ENCODE measurements at regions not wholly inside any gene's neighbourhood (a gene's known extent, or its start where the extent isn't known, plus 50 kb on each side); places are given as distances from the start of the nearest gene placed in this dataset.

DNA sequence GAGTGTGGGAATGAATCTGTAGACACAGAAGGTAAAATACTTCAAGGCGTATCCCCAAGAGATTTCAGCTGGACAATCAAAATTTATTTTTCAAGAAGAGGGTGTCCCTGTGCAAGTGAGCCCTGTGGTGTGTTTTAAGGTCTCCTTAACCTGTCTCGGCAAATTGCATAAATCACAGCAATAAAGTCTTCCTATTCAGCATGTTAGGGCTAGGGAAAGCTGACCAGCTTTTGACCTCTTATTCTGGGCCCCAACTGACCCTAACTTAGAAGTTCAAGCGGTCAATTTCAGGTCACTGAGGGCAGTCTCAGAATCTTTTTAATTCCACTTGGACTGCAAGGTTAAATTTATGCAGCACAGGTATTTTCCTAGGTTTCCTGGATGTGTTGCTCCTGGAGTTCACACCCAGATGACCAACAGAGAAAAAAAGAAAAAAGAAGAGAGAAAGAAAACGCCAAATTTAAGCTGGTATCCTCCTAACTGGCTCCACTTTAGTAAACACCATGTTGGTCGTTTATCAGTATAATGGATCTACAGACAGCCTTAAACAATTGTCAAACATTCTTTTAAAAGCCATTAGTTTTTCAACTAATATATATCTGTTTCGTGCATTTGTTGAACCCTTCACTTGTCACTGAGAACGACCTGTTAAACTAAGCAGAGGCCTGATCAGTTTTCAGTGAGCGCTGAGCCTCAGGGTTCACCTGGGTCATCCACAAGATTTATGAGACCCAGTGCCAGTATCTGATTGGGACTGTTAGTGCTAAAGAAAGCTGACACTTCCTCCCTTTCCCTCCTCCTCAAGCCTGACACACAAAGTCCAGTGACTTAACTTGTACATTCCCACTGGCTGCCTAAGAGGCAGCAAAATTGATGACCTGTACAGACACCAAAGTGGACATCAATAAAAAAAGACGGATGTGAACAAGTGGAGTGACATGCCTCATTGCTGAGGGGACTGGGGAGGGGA lies 546.1 kb downstream of the NR2F1-AS1 start:
- no peak for TF ChIP-seq EGR1 (IDR thresholded peaks at IDR 0.05)
- TF ChIP-seq, protein P1, sequence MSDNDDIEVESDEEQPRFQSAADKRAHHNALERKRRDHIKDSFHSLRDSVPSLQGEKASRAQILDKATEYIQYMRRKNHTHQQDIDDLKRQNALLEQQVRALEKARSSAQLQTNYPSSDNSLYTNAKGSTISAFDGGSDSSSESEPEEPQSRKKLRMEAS (IDR thresholded peaks at IDR 0.05), result no peak
- TF ChIP-seq, protein P2, sequence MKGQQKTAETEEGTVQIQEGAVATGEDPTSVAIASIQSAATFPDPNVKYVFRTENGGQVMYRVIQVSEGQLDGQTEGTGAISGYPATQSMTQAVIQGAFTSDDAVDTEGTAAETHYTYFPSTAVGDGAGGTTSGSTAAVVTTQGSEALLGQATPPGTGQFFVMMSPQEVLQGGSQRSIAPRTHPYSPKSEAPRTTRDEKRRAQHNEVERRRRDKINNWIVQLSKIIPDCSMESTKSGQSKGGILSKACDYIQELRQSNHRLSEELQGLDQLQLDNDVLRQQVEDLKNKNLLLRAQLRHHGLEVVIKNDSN (IDR thresholded peaks at IDR 0.05), result no peak
- no peak for TF ChIP-seq FOXM1 (IDR thresholded peaks at IDR 0.05; ENCODE audit: borderline replicate concordance, low read depth)
- no peak for TF ChIP-seq EP300 (IDR thresholded peaks at IDR 0.05; ENCODE audit: borderline replicate concordance)
- TF ChIP-seq RAD21 (IDR thresholded peaks at IDR 0.05; ENCODE audit: low read depth), result no peak
- no peak for TF ChIP-seq YY1 (IDR thresholded peaks at IDR 0.05; ENCODE audit: low read depth)

DNA sequence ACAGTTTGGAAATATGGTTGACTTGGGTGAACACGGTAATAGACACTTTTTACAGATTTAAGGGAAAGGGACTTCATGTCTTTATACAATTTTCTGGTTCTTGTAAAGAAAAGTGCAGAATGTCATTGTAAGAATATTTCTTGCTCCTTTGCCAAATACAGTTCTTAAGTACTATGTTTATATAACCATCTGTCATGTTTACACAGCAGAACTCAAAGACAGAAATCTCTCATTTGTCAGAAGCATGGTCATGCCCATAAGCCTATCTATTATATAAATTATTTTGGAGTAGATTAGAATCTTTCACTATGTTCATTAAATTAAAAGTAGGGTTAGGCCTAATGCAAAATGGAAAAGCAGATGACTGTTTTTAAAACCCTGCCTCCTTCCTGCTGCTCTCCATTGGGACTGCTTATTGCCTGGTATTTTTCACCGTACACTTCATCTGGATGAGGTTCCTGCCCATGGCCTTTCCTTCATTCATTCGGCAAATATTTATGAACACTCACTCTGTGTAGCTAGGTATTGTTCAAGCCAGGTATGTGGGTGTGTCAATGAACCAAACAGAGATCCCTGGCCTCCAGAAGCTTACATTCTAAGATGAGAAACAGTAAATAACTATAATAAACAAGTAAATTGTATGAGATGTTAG lies 558.1 kb downstream of the NR2F1-AS1 start:
- TF ChIP-seq RAD21 (IDR thresholded peaks at IDR 0.05; ENCODE audit: low read depth) (no peak), TCF12 (IDR thresholded peaks at IDR 0.05; ENCODE audit: low read depth) (no peak), FOXM1 (IDR thresholded peaks at IDR 0.05; ENCODE audit: borderline replicate concordance, low read depth) (no peak), NFIC (IDR thresholded peaks at IDR 0.05) (no peak), EGR1 (IDR thresholded peaks at IDR 0.05) (no peak), ZBTB7A (IDR thresholded peaks at IDR 0.05; ENCODE audit: low read depth) (no peak), TEAD4 (IDR thresholded peaks at IDR 0.05) (no peak), CREB1 (IDR thresholded peaks at IDR 0.05; ENCODE audit: low read depth) (no peak), EP300 (IDR thresholded peaks at IDR 0.05; ENCODE audit: borderline replicate concordance) (no peak)
- TF ChIP-seq, protein P3, sequence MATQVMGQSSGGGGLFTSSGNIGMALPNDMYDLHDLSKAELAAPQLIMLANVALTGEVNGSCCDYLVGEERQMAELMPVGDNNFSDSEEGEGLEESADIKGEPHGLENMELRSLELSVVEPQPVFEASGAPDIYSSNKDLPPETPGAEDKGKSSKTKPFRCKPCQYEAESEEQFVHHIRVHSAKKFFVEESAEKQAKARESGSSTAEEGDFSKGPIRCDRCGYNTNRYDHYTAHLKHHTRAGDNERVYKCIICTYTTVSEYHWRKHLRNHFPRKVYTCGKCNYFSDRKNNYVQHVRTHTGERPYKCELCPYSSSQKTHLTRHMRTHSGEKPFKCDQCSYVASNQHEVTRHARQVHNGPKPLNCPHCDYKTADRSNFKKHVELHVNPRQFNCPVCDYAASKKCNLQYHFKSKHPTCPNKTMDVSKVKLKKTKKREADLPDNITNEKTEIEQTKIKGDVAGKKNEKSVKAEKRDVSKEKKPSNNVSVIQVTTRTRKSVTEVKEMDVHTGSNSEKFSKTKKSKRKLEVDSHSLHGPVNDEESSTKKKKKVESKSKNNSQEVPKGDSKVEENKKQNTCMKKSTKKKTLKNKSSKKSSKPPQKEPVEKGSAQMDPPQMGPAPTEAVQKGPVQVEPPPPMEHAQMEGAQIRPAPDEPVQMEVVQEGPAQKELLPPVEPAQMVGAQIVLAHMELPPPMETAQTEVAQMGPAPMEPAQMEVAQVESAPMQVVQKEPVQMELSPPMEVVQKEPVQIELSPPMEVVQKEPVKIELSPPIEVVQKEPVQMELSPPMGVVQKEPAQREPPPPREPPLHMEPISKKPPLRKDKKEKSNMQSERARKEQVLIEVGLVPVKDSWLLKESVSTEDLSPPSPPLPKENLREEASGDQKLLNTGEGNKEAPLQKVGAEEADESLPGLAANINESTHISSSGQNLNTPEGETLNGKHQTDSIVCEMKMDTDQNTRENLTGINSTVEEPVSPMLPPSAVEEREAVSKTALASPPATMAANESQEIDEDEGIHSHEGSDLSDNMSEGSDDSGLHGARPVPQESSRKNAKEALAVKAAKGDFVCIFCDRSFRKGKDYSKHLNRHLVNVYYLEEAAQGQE (IDR thresholded peaks at IDR 0.05; ENCODE audit: low read depth), result no peak

DNA sequence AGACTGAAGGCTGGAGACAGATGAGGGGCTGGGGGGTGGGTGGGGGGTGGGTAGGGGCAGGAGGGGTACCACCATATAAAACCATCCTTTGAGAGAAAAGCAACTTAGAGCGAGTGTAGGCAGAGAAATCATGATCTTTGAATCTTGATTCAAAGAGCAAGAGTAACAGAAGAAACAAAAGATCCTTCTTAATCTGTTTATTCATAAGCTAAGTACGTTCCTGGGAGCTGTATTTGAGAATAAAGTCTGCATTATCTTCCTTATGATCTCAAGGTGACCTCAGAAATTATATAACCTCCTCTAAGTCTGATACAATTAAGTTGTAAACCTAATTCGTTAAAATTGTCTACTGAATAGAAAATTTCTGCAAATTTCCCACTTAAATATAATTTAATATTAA lies 558.8 kb downstream of the NR2F1-AS1 start:
- TF ChIP-seq, protein P1 (IDR thresholded peaks at IDR 0.05), result no peak
- TF ChIP-seq CEBPB (IDR thresholded peaks at IDR 0.05) (no peak), RAD21 (IDR thresholded peaks at IDR 0.05; ENCODE audit: low read depth) (no peak), EGR1 (IDR thresholded peaks at IDR 0.05) (no peak), ZBTB7A (IDR thresholded peaks at IDR 0.05; ENCODE audit: low read depth) (no peak), NFIC (IDR thresholded peaks at IDR 0.05) (no peak), TCF12 (IDR thresholded peaks at IDR 0.05; ENCODE audit: low read depth) (no peak), TAF1 (IDR thresholded peaks at IDR 0.05; ENCODE audit: low read depth) (no peak), TEAD4 (IDR thresholded peaks at IDR 0.05) (no peak), FOXM1 (IDR thresholded peaks at IDR 0.05; ENCODE audit: borderline replicate concordance, low read depth) (no peak)
- TF ChIP-seq, protein P3 (IDR thresholded peaks at IDR 0.05; ENCODE audit: low read depth), result no peak
- TF ChIP-seq, protein P2 (IDR thresholded peaks at IDR 0.05), result no peak

DNA sequence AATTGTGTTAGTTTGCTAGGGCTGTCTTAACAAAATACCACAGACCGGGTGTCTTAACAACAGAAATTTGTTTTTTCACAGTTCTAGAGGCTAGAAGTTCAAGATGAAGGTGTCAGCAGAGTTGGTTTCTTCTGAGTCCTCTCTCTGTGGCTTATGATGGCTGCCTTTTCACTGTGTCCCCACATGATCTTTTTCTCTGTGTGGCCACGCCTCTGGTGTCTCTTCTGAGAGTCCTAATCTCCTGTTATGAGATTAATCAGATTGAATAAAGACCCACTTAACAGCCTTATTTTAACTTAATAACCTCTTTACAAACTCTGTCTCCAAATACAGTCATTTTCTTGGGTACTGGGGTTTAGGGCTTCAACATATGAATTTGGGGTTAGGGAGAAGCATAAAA lies 561.1 kb downstream of the NR2F1-AS1 start:
- TF ChIP-seq, protein P1 (IDR thresholded peaks at IDR 0.05), result no peak
- TF ChIP-seq RAD21 (IDR thresholded peaks at IDR 0.05; ENCODE audit: low read depth) (no peak), EP300 (IDR thresholded peaks at IDR 0.05; ENCODE audit: borderline replicate concordance) (no peak), CREB1 (IDR thresholded peaks at IDR 0.05; ENCODE audit: low read depth) (no peak), EGR1 (IDR thresholded peaks at IDR 0.05) (no peak), TCF12 (IDR thresholded peaks at IDR 0.05; ENCODE audit: low read depth) (no peak), TAF1 (IDR thresholded peaks at IDR 0.05; ENCODE audit: low read depth) (no peak)
- TF ChIP-seq, protein P3 (IDR thresholded peaks at IDR 0.05; ENCODE audit: low read depth), result no peak
